DMS153 treated with DMSO at 0.1 percent for 48 hours (cell line): ENCODE measurements at regions not wholly inside any gene's neighbourhood (a gene's known extent, or its start where the extent isn't known, plus 50 kb on each side); places are given as distances from the start of the nearest gene placed in this dataset.
"Not testable (repeated sequence)": the region's sequence is repeated elsewhere in the genome, so short reads cannot be mapped to it uniquely, and the experiment has no call there.

Experiments
- DNase-seq: peaks from one replicate; lab custom pipeline; 2025; ENCODE audit not compliant: unreplicated experiment; lab: John Stamatoyannopoulos, UW

DNA sequence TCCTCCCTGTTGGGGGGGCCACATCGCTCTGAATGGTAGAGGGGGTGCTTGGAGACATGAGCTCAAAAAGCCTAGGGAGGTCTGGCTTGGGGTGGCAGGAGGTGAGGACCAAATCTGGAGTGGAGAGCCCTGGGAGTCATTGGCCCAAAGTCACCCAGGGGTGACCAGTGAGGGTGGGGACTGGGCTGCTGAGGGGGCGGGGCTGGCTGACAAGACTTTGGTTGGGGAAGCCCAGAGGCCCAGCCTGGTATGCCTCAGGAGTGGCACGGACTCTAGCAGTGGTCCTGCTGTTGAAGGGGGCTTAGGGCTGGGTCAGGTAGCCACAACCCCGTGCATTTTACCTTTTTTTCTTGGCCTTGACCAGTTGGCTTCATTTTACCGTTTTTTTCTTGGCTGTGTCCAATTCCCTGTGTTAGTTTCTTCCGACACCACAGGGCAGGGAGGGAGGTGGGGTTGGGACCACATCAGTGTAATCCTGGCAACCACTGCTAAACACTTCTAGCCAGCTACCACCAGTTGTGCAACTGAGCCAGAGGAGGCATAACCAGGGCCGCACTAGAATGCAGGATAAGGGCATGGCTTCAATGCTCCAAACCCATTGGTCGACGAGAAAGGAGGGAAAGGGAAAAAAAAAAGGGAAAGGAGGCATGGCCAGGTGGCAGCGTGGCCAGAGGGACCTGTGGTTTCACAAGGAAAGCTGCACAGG lies 105.3 kb upstream of the C2CD4B start:
- DNase-seq, result no peak

GRCh38 chr15:62272290-62272689 lies 107.2 kb upstream of the C2CD4B start:
- no peak for DNase-seq

- DNase-seq, result no peak
These were observed 110.7 kb upstream of the C2CD4B start for GRCh38 chr15:62275831-62276230.

DNA sequence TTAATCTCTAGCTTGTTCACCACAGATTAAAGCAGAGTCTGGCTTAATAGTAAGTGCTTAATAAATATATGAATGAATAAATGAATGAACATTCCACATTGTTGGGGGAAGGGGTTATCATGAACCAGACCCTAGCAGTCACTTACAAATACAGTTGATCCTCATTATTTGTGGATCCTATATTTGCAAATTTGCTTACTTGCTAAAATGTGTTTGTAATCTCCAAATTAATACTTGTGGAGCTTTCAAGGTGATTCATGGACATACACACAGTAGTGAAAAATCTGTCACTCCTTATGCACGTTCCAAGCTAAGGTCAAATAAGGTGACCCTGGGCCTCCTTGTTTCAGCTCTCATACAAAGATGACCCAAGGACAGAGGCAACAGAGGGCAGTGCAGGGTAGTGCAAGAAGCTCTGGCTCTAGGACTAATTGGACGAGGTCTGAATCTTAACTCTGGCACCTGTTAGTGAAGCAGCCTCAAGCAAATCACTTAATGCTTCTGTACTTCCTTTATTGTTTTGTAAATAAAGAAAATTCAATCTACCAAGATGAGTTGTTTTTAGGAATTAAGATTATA lies 112.8 kb upstream of the C2CD4B start:
- no peak for DNase-seq

GRCh38 chr15:62278534-62278933 lies 113.4 kb upstream of the C2CD4B start:
- no peak for DNase-seq

DNA sequence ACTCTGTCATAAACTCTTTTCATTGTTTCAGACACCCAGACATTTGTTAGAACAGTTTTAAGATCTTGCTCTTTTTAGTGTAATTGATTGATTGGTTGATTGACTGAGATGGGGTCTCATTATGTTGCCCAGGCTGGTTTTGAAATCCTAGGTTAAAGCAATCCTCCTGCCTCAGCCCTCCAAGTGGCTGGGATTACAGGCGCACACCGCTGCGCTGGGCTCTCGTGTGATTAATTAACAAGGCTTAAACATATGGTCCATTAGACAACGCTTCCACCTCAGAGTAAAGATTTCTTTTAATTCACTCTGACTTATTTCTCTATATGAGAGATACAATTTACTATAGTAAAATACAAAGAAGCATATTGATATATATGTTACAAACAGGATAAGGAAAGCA lies 114.0 kb upstream of the C2CD4B start:
- no peak for DNase-seq

DNA sequence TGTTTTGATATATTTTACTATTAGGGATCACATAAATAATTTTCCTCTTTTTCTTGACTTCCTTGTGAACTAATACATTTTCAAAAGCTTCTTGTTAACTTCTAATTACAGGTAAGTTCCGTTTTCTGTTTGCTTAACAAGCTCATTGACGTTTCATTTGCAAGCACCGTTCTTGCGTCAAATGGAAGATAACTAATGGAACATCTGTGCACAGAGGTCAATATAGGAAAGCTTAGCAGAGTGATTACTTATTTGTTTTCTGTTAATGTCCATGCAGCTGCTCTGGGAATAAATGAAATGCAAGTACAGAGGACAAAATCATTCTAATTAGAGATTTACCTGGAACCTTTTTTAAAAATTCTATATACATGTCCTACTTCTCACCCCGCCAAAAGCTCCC lies 115.5 kb upstream of the C2CD4B start:
- no peak for DNase-seq

DNA sequence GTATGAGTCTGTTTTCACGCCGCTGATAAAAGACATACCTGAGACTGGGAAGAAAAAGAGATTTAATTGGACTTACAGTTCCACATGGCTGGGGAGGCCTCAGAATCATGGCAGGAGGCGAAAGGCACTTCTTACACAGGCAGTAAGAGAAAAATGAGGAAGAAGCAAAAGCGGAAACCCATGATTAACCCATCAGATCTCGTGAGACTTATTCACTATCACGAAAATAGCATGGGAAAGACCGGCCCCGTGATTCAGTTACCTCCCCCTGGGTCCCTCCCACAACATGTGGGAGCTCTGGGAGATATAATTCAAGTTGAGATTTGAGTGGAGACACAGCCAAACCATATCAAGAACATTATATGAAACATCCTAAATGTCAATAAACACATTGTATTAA lies 116.7 kb upstream of the C2CD4B start:
- DNase-seq, result not testable (repeated sequence)

DNA sequence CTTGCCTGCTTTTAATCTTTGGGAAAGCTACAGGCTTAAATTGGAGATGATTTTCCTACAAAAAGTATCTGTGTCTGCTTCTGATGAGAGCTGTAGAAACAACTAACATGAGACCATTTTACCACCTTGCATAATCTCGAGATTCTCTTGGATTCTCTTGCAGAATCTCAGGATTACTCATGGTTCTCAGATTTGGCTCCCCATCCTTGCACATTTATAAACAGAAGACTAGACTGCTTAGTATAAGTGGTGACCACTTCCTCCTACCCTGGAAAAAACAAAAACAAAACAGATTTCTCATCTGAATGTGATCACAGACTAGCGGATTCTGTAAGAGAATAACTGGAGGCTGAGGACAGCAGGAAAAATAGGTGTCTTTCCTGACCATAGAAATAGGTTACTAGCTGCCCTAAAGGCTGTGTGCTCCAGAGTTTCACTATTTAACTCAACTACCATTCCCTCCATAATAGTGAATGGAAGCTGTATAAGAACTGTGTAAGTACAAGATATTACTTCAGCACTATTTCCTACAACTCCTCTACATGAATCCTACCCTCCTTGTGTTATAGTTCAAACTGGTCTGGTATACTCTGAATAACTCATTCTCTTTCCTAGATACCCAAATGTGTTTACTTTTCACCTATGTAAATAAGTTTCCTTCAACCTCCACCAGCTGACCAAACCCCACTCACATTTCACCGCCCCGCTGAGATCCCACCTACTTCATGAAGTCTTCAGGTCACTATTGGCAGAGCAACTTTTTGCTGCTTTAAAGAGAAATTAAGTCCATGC lies 122.2 kb upstream of the C2CD4B start:
- DNase-seq, result no peak

GRCh38 chr15:62288361-62289017 lies 123.4 kb upstream of the C2CD4B start:
- DNase-seq, result no peak

- DNase-seq, result no peak
These were observed 126.2 kb upstream of the C2CD4B start for GRCh38 chr15:62291262-62291661.

- DNase-seq, result no peak
These were observed 131.8 kb upstream of the C2CD4B start for GRCh38 chr15:62296756-62297507.

DNA sequence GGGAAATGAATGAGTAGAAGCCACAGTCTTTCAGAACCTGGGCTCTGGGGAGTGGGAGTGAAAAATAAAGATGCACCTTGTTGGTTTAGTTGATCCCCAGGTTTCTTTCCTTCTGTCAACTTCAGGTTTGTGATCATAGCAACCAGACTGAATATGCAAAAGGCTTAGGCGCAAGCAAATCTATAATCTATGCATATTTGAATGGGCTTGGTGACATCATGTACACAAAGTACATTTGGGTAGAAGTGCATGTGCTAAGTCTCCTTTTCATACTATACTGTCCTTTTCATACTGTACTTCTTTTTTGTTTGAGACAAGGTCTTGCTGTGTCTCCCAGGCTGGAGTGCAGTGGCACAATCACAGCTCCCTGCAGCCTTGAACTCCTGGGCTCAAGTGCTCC lies 132.4 kb upstream of the C2CD4B start:
- DNase-seq, result no peak

GRCh38 chr15:62297933-62298332 lies 132.8 kb upstream of the C2CD4B start:
- no peak for DNase-seq

DNA sequence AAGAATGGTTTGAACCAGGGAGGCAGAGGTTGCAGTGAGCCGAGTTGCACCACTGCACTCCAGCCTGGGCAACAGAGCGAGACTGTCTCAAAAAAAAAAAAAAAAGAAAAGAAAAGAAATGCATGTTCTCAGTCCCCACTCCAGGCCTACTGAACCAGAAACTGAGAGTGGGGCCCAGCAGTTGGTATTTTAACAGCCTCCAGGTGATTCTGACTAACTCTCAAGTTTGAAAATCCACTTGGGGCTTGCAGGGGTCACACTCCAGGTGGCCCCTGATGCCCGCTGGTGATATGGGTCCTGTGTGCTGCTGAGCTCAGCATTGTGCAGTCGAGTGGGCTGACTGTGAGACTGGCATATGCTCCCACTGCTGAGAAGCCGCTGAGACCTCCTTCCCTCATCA lies 133.7 kb upstream of the C2CD4B start:
- DNase-seq, result no peak

DNA sequence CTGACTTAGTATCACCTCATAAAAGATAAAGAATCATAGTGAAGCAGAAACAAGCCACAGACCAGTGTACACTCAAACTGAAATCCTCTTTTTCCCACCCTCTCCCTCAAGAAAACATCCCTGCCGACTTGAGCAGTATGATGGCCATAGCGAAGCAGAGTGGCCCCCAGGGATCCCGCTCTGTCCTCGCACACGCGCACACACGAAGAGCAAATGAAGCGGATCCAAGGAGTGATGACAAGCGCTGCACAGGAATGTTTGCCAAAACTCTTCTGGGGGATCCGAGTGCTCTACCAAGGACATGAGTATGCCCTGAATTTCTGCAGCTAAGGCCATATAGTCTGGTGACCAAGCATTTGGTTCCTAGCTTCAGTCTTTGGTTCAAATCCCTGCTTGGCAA lies 134.5 kb upstream of the C2CD4B start:
- DNase-seq, result no peak

GRCh38 chr15:62301993-62302675 lies 137.0 kb upstream of the C2CD4B start:
- DNase-seq, result no peak

- peak; percentile 66 for DNase-seq
These were observed 141.9 kb upstream of the C2CD4B start for GRCh38 chr15:62306851-62307504.

DNA sequence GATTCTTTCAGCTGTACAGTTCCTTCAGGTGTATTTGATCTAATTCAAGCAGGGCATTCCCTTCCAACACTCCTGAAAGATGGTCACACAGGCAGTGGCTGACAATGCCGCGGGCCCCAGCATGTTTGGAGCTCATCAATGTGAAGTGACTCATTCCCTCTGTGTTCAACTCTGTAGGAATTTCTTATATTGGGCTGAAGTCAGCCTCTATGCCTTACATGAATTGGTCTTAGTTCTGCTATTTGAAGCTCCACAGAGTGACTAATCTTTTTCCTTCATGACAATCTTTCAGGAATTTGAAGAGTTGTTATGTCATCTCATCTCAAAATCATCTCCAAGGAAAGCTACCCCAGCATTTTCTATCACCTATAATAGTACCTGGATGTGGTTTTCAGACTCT lies 142.5 kb upstream of the C2CD4B start:
- no peak for DNase-seq
